H1 (cell line): ENCODE measurements at regions not wholly inside any gene's neighbourhood (a gene's known extent, or its start where the extent isn't known, plus 50 kb on each side); places are given as distances from the start of the nearest gene placed in this dataset.

ENCODE experiments used
- CTCF ChIA-PET: fragments of 300-600 bp; sonication (Branson Sonifier 250); formaldehyde crosslinking; loops from one replicate; lab custom pipeline; 2021; ENCODE audit not compliant: partially characterized antibody; lab: Charles Lee
- POLR2A ChIA-PET: fragments of 300-600 bp; sonication (Branson Sonifier 250); formaldehyde crosslinking; loops from one replicate; lab custom pipeline; 2021; ENCODE audit warnings: inconsistent platforms; ENCODE audit not compliant: partially characterized antibody; lab: Charles Lee
- DNase-seq, 2 experiments: peaks; one replicate each; pipeline versions ENCODE4 v3.0.0 to v3.0.0-alpha.2; 2010 to 2022; ENCODE audit warnings: low spot score in 2 of 2, low read depth in 1 of 2, mixed read lengths in 1 of 2
- FAIRE-seq: peaks from 2 replicates; lab custom pipeline; 2011; peaks lifted over from hg19 to GRCh38; lab: Jason Lieb, UNC
- H2AFZ ChIP-seq: 2 replicates; pipeline ENCODE4 v1.8.1; 2012; ENCODE audit warnings: low read length, inconsistent platforms
- H2AK5ac ChIP-seq: 2 replicates; pipeline ENCODE4 v1.6.1; 2013; ENCODE audit warnings: low read depth, low read length
- H2BK120ac ChIP-seq: replicated peaks from 2 replicates; pipeline ENCODE3; 2013; ENCODE audit warnings: low read depth, low read length, inconsistent platforms
- H2BK12ac ChIP-seq: 2 replicates; pipeline ENCODE4 v1.6.1; 2013; ENCODE audit warnings: low read depth, low read length
- H2BK15ac ChIP-seq: 2 replicates; pipeline ENCODE4 v1.6.1; 2013; ENCODE audit warnings: low read length
- H2BK20ac ChIP-seq: 2 replicates; pipeline ENCODE4 v1.6.1; 2013; ENCODE audit warnings: low read length
- H2BK5ac ChIP-seq: 2 replicates; pipeline ENCODE4 v1.6.1; 2013; ENCODE audit warnings: low read depth, low read length
- H3K14ac ChIP-seq: 2 replicates; pipeline ENCODE4 v1.6.1; 2013; ENCODE audit warnings: inconsistent platforms; ENCODE audit not compliant: insufficient read length
- H3K18ac ChIP-seq: 2 replicates; pipeline ENCODE4 v1.6.1; 2013; ENCODE audit warnings: low read length; ENCODE audit errors: extremely low read depth
- H3K23ac ChIP-seq: 2 replicates; pipeline ENCODE4 v1.6.1; 2013; ENCODE audit warnings: inconsistent platforms; ENCODE audit not compliant: insufficient read length
- H3K23me2 ChIP-seq: 2 replicates; pipeline ENCODE4 v1.6.1; 2013; ENCODE audit warnings: low read depth, low read length
- H3K27ac ChIP-seq: 2 replicates; pipeline ENCODE4 v1.6.1; 2011; ENCODE audit warnings: low read depth, low read length, inconsistent platforms
- H3K27me3 ChIP-seq, 4 experiments: replicated peaks in 1 of 4; 1 replicate in 1 of 4; 2 replicates in 3 of 4; pipeline versions ENCODE4 v1.6.1 to v1.8.1; 2011 to 2013; ENCODE audit warnings: low read length in 3 of 4, mild to moderate bottlenecking in 3 of 4, inconsistent platforms in 2 of 4, mixed read lengths in 2 of 4, moderate library complexity in 1 of 4; ENCODE audit not compliant: control insufficient read depth in 3 of 4, insufficient read depth in 3 of 4; ENCODE audit errors: extremely low read depth in 1 of 4
- H3K36me3 ChIP-seq, 4 experiments: 2 replicates each; pipeline versions ENCODE4 v1.6.1 to v1.8.1; 2011 to 2013; ENCODE audit warnings: mild to moderate bottlenecking in 4 of 4, low read length in 3 of 4, moderate library complexity in 2 of 4, control low read depth in 1 of 4, inconsistent platforms in 1 of 4; ENCODE audit not compliant: insufficient read depth in 4 of 4, control insufficient read depth in 2 of 4
- H3K4ac ChIP-seq: replicated peaks from 2 replicates; pipeline ENCODE3; 2013; ENCODE audit warnings: low read length, low read depth, mixed read lengths, inconsistent platforms; ENCODE audit not compliant: insufficient read length
- H3K4me1 ChIP-seq, 4 experiments: replicated peaks in 1 of 4; 1 replicate in 1 of 4; 2 replicates in 3 of 4; pipeline versions ENCODE4 v1.6.1 to v1.8.1; 2011 to 2013; ENCODE audit warnings: low read length in 3 of 4, inconsistent platforms in 2 of 4, mixed read lengths in 1 of 4; ENCODE audit not compliant: insufficient read depth in 4 of 4, control insufficient read depth in 3 of 4
- H3K4me2 ChIP-seq, 2 experiments: 2 replicates each; pipeline versions ENCODE4 v1.6.1 to v1.8.1; 2011 to 2013; ENCODE audit warnings: low read depth in 2 of 2, low read length in 2 of 2, control low read depth in 1 of 2, inconsistent platforms in 1 of 2, mild to moderate bottlenecking in 1 of 2; ENCODE audit not compliant: insufficient read depth in 1 of 2
- H3K4me3 ChIP-seq, 4 experiments: fragments of 200-600, 300-600 bp in 1 of 4; sonication (generic), shearing (Covaris generic), sonication (Bioruptor Twin) in 1 of 4; 2 replicates each; pipeline versions ENCODE4 v1.5.1 to v1.8.1; 2011 to 2016; ENCODE audit warnings: low read length in 4 of 4, low read depth in 3 of 4, control low read depth in 2 of 4, inconsistent platforms in 2 of 4, mild to moderate bottlenecking in 2 of 4, mixed read lengths in 1 of 4, moderate library complexity in 1 of 4; ENCODE audit not compliant: insufficient read depth in 2 of 4; ENCODE audit errors: extremely low read depth in 1 of 4
- H3K56ac ChIP-seq: replicated peaks from 2 replicates; pipeline ENCODE3; 2013; ENCODE audit warnings: low read depth, mild to moderate bottlenecking, mixed read lengths, low read length, inconsistent platforms; ENCODE audit not compliant: insufficient read length
- H3K79me1 ChIP-seq: 2 replicates; pipeline ENCODE4 v1.6.1; 2013; ENCODE audit warnings: low read depth, low read length, control low read depth
- H3K79me2 ChIP-seq, 2 experiments: 2 replicates each; pipeline versions ENCODE4 v1.6.1 to v1.8.1; 2012 to 2013; ENCODE audit warnings: low read length in 2 of 2, mild to moderate bottlenecking in 2 of 2, inconsistent platforms in 1 of 2; ENCODE audit not compliant: insufficient read depth in 2 of 2, control insufficient read depth in 1 of 2
- H3K9ac ChIP-seq, 4 experiments: replicated peaks in 1 of 4; 1 replicate in 1 of 4; 2 replicates in 3 of 4; pipeline versions ENCODE4 v1.6.1 to v1.8.1; 2011 to 2013; ENCODE audit warnings: low read depth in 3 of 4, low read length in 3 of 4, control low read depth in 2 of 4, mild to moderate bottlenecking in 2 of 4, moderate library complexity in 2 of 4, inconsistent platforms in 1 of 4; ENCODE audit errors: extremely low read depth in 1 of 4
- H3K9me3 ChIP-seq, 2 experiments: 2 replicates each; pipeline versions ENCODE4 v1.6.1 to v1.8.1; 2012 to 2013; ENCODE audit warnings: mild to moderate bottlenecking in 2 of 2, moderate library complexity in 2 of 2, control low read depth in 1 of 2, inconsistent platforms in 1 of 2, low read depth in 1 of 2, low read length in 1 of 2, mixed read lengths in 1 of 2; ENCODE audit not compliant: insufficient read depth in 2 of 2
- H4K20me1 ChIP-seq, 2 experiments: replicated peaks in 1 of 2; 2 replicates each; pipeline versions ENCODE3 to v1.8.1; 2011 to 2013; ENCODE audit warnings: inconsistent platforms in 2 of 2, low read length in 2 of 2, mild to moderate bottlenecking in 1 of 2; ENCODE audit not compliant: insufficient read depth in 2 of 2, control insufficient read depth in 1 of 2
- H4K5ac ChIP-seq: 2 replicates; pipeline ENCODE4 v1.6.1; 2013; ENCODE audit warnings: low read length, low read depth, mixed read lengths, inconsistent platforms; ENCODE audit not compliant: insufficient read length
- H4K8ac ChIP-seq: 2 replicates; pipeline ENCODE4 v1.8.0; 2013; ENCODE audit warnings: mild to moderate bottlenecking, moderate library complexity, low read length, inconsistent platforms; ENCODE audit not compliant: insufficient read depth; ENCODE audit errors: extremely low read depth
- H4K91ac ChIP-seq: replicated peaks from 2 replicates; pipeline ENCODE3; 2013; ENCODE audit warnings: low read length, mixed read lengths, inconsistent platforms; ENCODE audit not compliant: insufficient read length
- ASH2L ChIP-seq: fragments of 200-600, 300-600 bp; sonication (generic); IDR thresholded peaks from one replicate; pipeline ENCODE4 v1.7.1; 2017; ENCODE audit warnings: low read length
- CBX5 ChIP-seq: fragments of 300-800, 300-1000 bp; sonication (generic); IDR thresholded peaks from 2 replicates; pipeline ENCODE4 v1.7.1; 2016; ENCODE audit warnings: antibody characterized with exemption, low read length, low read depth
- EGR1 ChIP-seq: IDR thresholded peaks from 2 replicates; pipeline ENCODE4 v1.6.1; 2011; ENCODE audit warnings: low read depth, low read length, borderline replicate concordance
- JUND ChIP-seq: IDR thresholded peaks from 2 replicates; pipeline ENCODE4 v1.6.1; 2011; ENCODE audit warnings: mild to moderate bottlenecking, improper control_type of control experiment, low read length
- MAFK ChIP-seq: IDR thresholded peaks from 2 replicates; pipeline ENCODE4 v1.6.1; 2012; ENCODE audit warnings: low read depth, mild to moderate bottlenecking, improper control_type of control experiment, low read length
- RFX5 ChIP-seq: IDR thresholded peaks from 2 replicates; pipeline ENCODE4 v1.6.1; 2011; ENCODE audit warnings: low read depth, low read length, improper control_type of control experiment, borderline replicate concordance
- RXRA ChIP-seq: IDR thresholded peaks from 2 replicates; pipeline ENCODE4 v1.6.1; 2011; ENCODE audit warnings: low read depth, mild to moderate bottlenecking, low read length, moderate library complexity; ENCODE audit not compliant: insufficient read depth
- SIRT6 ChIP-seq: IDR thresholded peaks from one replicate; pipeline ENCODE4 v1.7.1; 2012; ENCODE audit warnings: low read length, inconsistent platforms
- SP4 ChIP-seq: IDR thresholded peaks from 2 replicates; pipeline ENCODE4 v1.6.1; 2012; ENCODE audit warnings: low read length, inconsistent platforms
- SUZ12 ChIP-seq: fragments of 200-600 bp; sonication (generic); IDR thresholded peaks from 2 replicates; pipeline ENCODE4 v1.6.1; 2012; ENCODE audit warnings: mild to moderate bottlenecking, inconsistent platforms, low read length, moderate library complexity, mixed read lengths
- TAF1 ChIP-seq: IDR thresholded peaks from 2 replicates; pipeline ENCODE4 v1.6.1; 2011; ENCODE audit warnings: mild to moderate bottlenecking, low read depth, low read length
- TEAD4 ChIP-seq: IDR thresholded peaks from 2 replicates; pipeline ENCODE4 v1.6.1; 2012; ENCODE audit warnings: low read depth, low read length, inconsistent platforms, mixed read lengths
- YY1 ChIP-seq: IDR thresholded peaks from 2 replicates; pipeline ENCODE4 v1.6.1; 2011; ENCODE audit warnings: low read depth, mild to moderate bottlenecking, low read length
- WGBS, 2 experiments: shearing (Covaris generic) in 1 of 2; methylation state at CpG; one replicate each; pipeline versions ENCODE4 v1.1.6 to v1.1.7; 2013 to 2015; ENCODE audit warnings: low lambda C conversion rate in 2 of 2, mixed read lengths in 2 of 2, inconsistent platforms in 1 of 2, low coverage in 1 of 2, missing lambda C conversion rate in 1 of 2; ENCODE audit not compliant: insufficient replicate concordance in 2 of 2, insufficient coverage in 1 of 2, insufficient read length in 1 of 2; ENCODE audit errors: extremely low coverage in 1 of 2, missing lambda C conversion rate in 1 of 2; 5-methylcytosine and 5-hydroxymethylcytosine counted together
- TF ChIP-seq, protein P1 (sequence below): IDR thresholded peaks from 2 replicates; pipeline ENCODE4 v1.6.1; 2012; ENCODE audit warnings: inconsistent platforms

DNA sequence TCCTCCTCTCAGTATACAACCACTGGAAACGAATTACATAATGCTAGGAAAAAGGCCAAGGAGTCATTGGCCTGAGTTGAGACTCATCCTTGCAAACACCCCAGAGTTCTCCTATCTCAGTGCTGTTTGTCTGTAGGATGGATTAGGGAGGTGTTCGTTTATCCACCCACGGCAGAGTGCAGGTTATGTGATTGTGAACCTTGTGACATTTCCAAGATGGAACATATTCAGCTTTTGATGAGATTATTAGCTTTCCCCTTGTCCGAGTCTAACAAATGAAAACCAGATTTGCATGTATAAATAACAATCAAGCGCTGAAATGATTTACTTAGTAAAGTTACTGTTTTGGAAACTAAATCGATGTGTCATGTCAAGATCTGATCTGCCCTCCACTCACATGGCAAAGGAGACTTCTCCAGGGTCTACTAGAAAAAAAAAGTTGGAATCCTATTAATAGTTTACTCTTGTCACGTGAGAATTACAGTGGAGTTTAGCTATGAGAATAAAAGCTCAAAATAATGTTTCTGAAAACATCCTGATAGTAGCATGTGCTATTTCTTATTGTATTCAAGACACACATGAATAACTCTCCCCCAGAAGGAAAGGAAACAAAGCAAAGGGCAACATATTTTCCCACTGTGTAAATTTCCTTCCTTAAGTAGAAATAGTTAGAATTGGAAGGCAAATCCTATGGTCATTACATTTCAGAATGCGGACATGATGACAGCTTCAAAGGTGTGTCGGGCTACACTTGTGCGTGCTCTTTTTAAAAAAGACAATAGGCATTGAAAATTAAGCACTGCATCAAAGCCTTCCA, 600.4 kb downstream of the EBF1 start:
- Histone ChIP-seq H3K79me2 (no peaks in the 10 kb centered on the region), H3K56ac (no peak overlapping the region), H3K9me3 (no peaks in the 10 kb centered on the region), H2BK15ac (no peak overlapping the region), H3K27ac (no peak overlapping the region), H3K79me1 (no peaks in the 10 kb centered on the region), H3K4ac (no peak overlapping the region), H3K4me1 (peaks cover 0 to 3% (median 0%) of the 10 kb centered on the region in 4 experiments; a peak in 1 of 7 replicates), H3K4me2 (no peak overlapping the region), H4K20me1 (no peaks in the 10 kb centered on the region), H3K27me3 (no peaks in the 10 kb centered on the region), H3K4me3 (no peak overlapping the region), H3K14ac (no peak overlapping the region), H2BK12ac (no peak overlapping the region), H4K5ac (no peak overlapping the region), H2BK120ac (no peak overlapping the region), H3K23me2 (no peaks in the 10 kb centered on the region), H2AK5ac (no peak overlapping the region), H2BK5ac (no peak overlapping the region), H2BK20ac (no peak overlapping the region), H3K36me3 (no peaks in the 10 kb centered on the region), H4K91ac (no peak overlapping the region), H3K9ac (no peak overlapping the region), H3K18ac (no peak overlapping the region), H2AFZ (no peak overlapping the region), H3K23ac (no peak overlapping the region), H4K8ac (no peak overlapping the region)
- POLR2A ChIA-PET = no interaction called here
- FAIRE-seq (no peak), DNase-seq (no peak)
- CTCF ChIA-PET = interaction anchor here (1.0 to 1.2 kb wide), 3 partner anchors 10 to 24 kb away, joined by 3 read pairs; no protein-coding TSS in a partner anchor
- WGBS, 2 experiments = 93% methylated on average over 10 of the region's 10 CpGs; no CpG with 5 or more reads in 1 of the 2 experiments
- TF ChIP-seq MAFK = no peak
- TF ChIP-seq, protein P1, sequence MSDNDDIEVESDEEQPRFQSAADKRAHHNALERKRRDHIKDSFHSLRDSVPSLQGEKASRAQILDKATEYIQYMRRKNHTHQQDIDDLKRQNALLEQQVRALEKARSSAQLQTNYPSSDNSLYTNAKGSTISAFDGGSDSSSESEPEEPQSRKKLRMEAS = no peak
- TF ChIP-seq CBX5 = no peak
- no peak for TF ChIP-seq JUND
- TF ChIP-seq SIRT6 = no peak
- no peak for TF ChIP-seq SUZ12
- no peak for TF ChIP-seq EGR1
- no peak for TF ChIP-seq RFX5
- TF ChIP-seq SP4 = no peak
- no peak for TF ChIP-seq TAF1
- TF ChIP-seq ASH2L = no peak
- no peak for TF ChIP-seq TEAD4
- TF ChIP-seq YY1 = no peak
- TF ChIP-seq RXRA = no peak
